ENCODE measurements at regions not wholly inside any gene's neighbourhood (a gene's known extent, or its start where the extent isn't known, plus 50 kb on each side); places are given as distances from the start of the nearest gene placed in this dataset.

GRCh38 chr4:23194751-23195150 is 502.0 kb downstream of the GBA3 start (continued):
- no peak for TF ChIP-seq REST (IDR thresholded peaks at IDR 0.05)
- TF ChIP-seq JUND (IDR thresholded peaks at IDR 0.05): no peak

GRCh38 chr4:23174179-23174578 is 481.4 kb downstream of the GBA3 start:
- no peaks in the 10 kb centered on the region for H3K4me1 ChIP-seq (ENCODE audit: control insufficient read depth in 4 of 4, insufficient read depth in 4 of 4, low read length in 3 of 4)
- 85% methylated on average over 2 of the region's 2 CpGs for WGBS
- no peak overlapping the region for H3K4me3 ChIP-seq (ENCODE audit: low read depth in 1 of 3, low read length in 3 of 3)
- H3K36me3 ChIP-seq (ENCODE audit: control insufficient read depth in 4 of 4, insufficient read depth in 3 of 4, low read depth in 1 of 4, low read length in 3 of 4): no peaks in the 10 kb centered on the region
- TF ChIP-seq RAD21 (IDR thresholded peaks at IDR 0.05) (no peak), HNF4A (conservative IDR thresholded peaks at IDR 0.05) (no peak), ZBTB33 (IDR thresholded peaks at IDR 0.05) (no peak), EGR1 (IDR thresholded peaks at IDR 0.05; ENCODE audit: low read depth in 2 of 2) (no peak), TAF1 (conservative IDR thresholded peaks at IDR 0.05) (no peak), JUND (IDR thresholded peaks at IDR 0.05) (no peak), REST (IDR thresholded peaks at IDR 0.05) (no peak), GABPA (IDR thresholded peaks at IDR 0.05 in 1 of 2, conservative IDR thresholded peaks at IDR 0.05 in 1 of 2) (no peak), RXRA (IDR thresholded peaks at IDR 0.05) (no peak)
- H3K9me3 ChIP-seq (ENCODE audit: control insufficient read depth in 4 of 4, low read length in 3 of 4): no peaks in the 10 kb centered on the region
- no peaks in the 10 kb centered on the region for H3K27me3 ChIP-seq (ENCODE audit: control insufficient read depth in 4 of 4, insufficient read depth in 4 of 4, low read length in 3 of 4)
- no peak for DNase-seq (ENCODE audit: low spot score)
- H3K27ac ChIP-seq (ENCODE audit: low read depth in 1 of 2, low read length in 2 of 2): no peak overlapping the region
- no peak overlapping the region for H3K9ac ChIP-seq (ENCODE audit: low read depth in 1 of 2, low read length in 2 of 2)

- H3K4me3 ChIP-seq (ENCODE audit: low read depth in 1 of 3, low read length in 3 of 3): no peak overlapping the region
- no peaks in the 10 kb centered on the region for H3K9me3 ChIP-seq (ENCODE audit: control insufficient read depth in 4 of 4, low read length in 3 of 4)
- no peaks in the 10 kb centered on the region for H3K27me3 ChIP-seq (ENCODE audit: control insufficient read depth in 4 of 4, insufficient read depth in 4 of 4, low read length in 3 of 4)
- no peak overlapping the region for H3K27ac ChIP-seq (ENCODE audit: low read depth in 1 of 2, low read length in 2 of 2)
- WGBS: 44% methylated on average over 2 of the region's 2 CpGs
- H3K36me3 ChIP-seq (ENCODE audit: control insufficient read depth in 4 of 4, insufficient read depth in 3 of 4, low read depth in 1 of 4, low read length in 3 of 4): no peaks in the 10 kb centered on the region
- DNase-seq (ENCODE audit: low spot score): no peak
- no peaks in the 10 kb centered on the region for H3K4me1 ChIP-seq (ENCODE audit: control insufficient read depth in 4 of 4, insufficient read depth in 4 of 4, low read length in 3 of 4)
- H3K9ac ChIP-seq (ENCODE audit: low read depth in 1 of 2, low read length in 2 of 2): no peak overlapping the region
- no peak for TF ChIP-seq REST (IDR thresholded peaks at IDR 0.05)
- no peak for TF ChIP-seq ATF3 (IDR thresholded peaks at IDR 0.05)
- TF ChIP-seq RXRA (IDR thresholded peaks at IDR 0.05): no peak
- TF ChIP-seq HNF4A (conservative IDR thresholded peaks at IDR 0.05): no peak
- no peak for TF ChIP-seq HNF4G (IDR thresholded peaks at IDR 0.05)
- no peak for TF ChIP-seq JUND (IDR thresholded peaks at IDR 0.05)
- no peak for TF ChIP-seq EGR1 (IDR thresholded peaks at IDR 0.05; ENCODE audit: low read depth in 2 of 2)
- TF ChIP-seq FOXA1 (IDR thresholded peaks at IDR 0.05): no peak
- TF ChIP-seq FOXA2 (IDR thresholded peaks at IDR 0.05): no peak
- no peak for TF ChIP-seq RAD21 (IDR thresholded peaks at IDR 0.05)
- no peak for TF ChIP-seq YY1 (IDR thresholded peaks at IDR 0.05)
- no peak for TF ChIP-seq TAF1 (conservative IDR thresholded peaks at IDR 0.05)
- no peak for TF ChIP-seq GABPA (IDR thresholded peaks at IDR 0.05 in 1 of 2, conservative IDR thresholded peaks at IDR 0.05 in 1 of 2)
- TF ChIP-seq MAX (IDR thresholded peaks at IDR 0.05): no peak
Observed at GRCh38 chr4:23171976-23172375, 479.2 kb downstream of the GBA3 start.
